Rectal smooth muscle tissue (tissue), 1 donor: ENCODE measurements at regions not wholly inside any gene's neighbourhood (a gene's known extent, or its start where the extent isn't known, plus 50 kb on each side); places are given as distances from the start of the nearest gene placed in this dataset.

Experiments
- H3K27ac ChIP-seq: one replicate; pipeline ENCODE4 v1.7.0; 2013; ENCODE audit warnings: low read depth, low read length, inconsistent platforms
- H3K27me3 ChIP-seq: one replicate; pipeline ENCODE4 v1.7.0; 2013; ENCODE audit warnings: low read length; ENCODE audit not compliant: control insufficient read depth, insufficient read depth
- H3K36me3 ChIP-seq: one replicate; pipeline ENCODE4 v1.7.0; 2013; ENCODE audit warnings: low read length; ENCODE audit not compliant: control insufficient read depth, insufficient read depth
- H3K4me1 ChIP-seq: one replicate; pipeline ENCODE4 v1.7.0; 2013; ENCODE audit warnings: low read length; ENCODE audit not compliant: control insufficient read depth, insufficient read depth
- H3K4me3 ChIP-seq: one replicate; pipeline ENCODE4 v1.7.0; 2013; ENCODE audit warnings: low read length
- H3K9ac ChIP-seq: one replicate; pipeline ENCODE4 v1.7.0; 2013; ENCODE audit warnings: low read length

DNA sequence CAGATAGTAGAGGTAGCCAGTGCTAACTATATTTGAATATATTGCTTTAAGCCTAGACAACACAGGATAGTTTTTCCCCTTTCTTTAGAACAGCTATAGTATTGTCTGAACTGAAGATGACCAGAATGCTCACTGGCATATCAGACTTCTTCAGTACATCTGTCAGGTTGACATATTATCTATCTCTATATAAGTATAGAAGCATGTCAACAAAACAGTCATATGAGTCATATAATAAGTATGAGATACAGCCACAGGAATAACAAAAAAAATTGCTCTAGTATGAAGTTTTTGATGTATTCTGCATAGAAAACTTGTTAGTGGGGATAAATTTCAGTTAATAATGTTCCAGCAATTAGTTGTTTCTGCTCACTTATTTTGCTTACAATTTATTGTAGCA is 767.7 kb downstream of the LRFN5 start:
- Histone ChIP-seq H3K4me3 (no peak overlapping the region), H3K36me3 (no peaks in the 10 kb centered on the region), H3K27ac (no peak overlapping the region), H3K9ac (no peak overlapping the region), H3K4me1 (no peaks in the 10 kb centered on the region), H3K27me3 (no peaks in the 10 kb centered on the region)

DNA sequence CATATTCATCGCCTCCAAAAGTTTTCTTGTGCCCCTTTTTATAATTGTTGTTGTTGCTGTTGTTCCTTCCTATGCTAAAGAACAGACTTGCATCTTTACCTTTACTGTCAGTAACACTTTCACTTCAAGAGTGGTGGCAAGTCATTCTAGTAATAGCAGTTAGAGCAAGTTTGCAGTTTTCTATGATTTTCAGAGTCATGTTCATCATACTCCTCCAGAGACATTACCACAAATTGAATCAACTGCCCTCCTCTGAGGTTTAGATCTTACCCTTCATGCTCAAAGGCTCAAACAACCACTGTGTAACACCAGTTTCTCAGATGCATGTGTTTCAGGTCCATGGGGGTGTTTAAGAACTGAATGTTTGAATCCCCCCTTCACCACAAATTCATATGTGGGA is 763.4 kb downstream of the LRFN5 start:
- no peaks in the 10 kb centered on the region for H3K4me1 ChIP-seq
- no peak overlapping the region for H3K9ac ChIP-seq
- no peak overlapping the region for H3K4me3 ChIP-seq
- H3K27ac ChIP-seq, result no peak overlapping the region
- H3K36me3 ChIP-seq, result no peaks in the 10 kb centered on the region
- H3K27me3 ChIP-seq, result no peaks in the 10 kb centered on the region

DNA sequence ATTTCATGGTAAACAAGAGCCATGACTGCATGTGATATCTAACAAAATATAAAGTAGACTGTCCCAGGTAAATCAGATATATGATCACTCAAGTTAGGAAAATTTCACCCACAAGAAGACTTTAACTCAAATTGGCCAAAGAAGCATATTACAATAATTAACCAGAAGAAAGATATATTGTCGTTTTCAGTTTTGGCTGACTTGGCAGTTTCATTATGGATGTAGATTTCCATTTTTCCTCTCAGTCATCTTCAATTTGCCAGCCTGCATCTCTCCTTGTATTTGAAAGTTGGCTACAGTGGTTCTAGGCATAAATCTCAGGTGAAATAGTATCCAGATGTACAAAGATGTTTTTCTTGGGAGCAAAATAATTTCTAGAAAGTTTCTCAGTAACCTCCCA is 761.6 kb downstream of the LRFN5 start:
- Histone ChIP-seq H3K27me3 (no peaks in the 10 kb centered on the region), H3K4me1 (no peaks in the 10 kb centered on the region), H3K36me3 (no peaks in the 10 kb centered on the region), H3K4me3 (no peak overlapping the region), H3K27ac (no peak overlapping the region), H3K9ac (no peak overlapping the region)

DNA sequence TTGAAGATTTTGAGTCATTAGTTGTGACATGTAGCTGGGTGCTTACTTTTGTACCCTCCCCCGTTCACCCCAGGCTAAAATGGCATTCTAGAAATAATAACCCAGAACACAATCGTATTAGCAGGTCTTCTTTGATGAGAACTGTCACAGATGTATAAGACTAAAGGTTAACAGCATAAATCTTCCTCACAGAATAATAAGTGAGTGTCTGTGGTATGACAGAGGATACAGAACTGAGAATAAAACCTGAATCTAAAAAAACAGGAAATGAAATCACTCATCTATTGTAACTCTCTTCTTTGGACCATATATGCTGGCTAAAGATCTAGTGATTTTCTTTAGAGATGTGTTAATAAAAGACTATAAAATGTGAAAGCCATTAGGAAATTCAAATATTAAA is 746.6 kb downstream of the LRFN5 start:
- Histone ChIP-seq H3K4me3 (no peak overlapping the region), H3K27ac (no peak overlapping the region), H3K36me3 (no peaks in the 10 kb centered on the region), H3K27me3 (no peaks in the 10 kb centered on the region), H3K4me1 (no peaks in the 10 kb centered on the region), H3K9ac (no peak overlapping the region)

DNA sequence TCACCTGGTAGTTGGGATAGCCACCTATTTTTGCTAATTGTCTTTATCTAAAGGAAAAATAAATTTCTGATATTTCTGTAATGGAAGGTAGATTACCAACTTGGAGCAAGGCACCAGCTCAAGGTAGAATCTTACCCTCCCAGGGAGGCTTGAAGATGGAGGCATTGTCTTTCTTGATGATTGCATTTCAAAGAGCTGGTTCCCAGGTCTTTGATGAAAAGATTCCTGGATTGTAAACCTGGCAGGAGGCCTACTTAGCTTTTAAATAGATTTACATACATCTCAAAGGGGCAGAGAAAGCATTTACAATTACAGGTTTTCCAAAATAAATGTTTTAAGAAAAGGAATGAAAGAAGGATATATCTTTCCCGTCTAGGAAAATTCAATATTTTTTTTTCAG is 729.2 kb downstream of the LRFN5 start:
- Histone ChIP-seq H3K4me3 (no peak overlapping the region), H3K9ac (no peak overlapping the region), H3K27me3 (no peaks in the 10 kb centered on the region), H3K4me1 (no peaks in the 10 kb centered on the region), H3K27ac (no peak overlapping the region), H3K36me3 (no peaks in the 10 kb centered on the region)

DNA sequence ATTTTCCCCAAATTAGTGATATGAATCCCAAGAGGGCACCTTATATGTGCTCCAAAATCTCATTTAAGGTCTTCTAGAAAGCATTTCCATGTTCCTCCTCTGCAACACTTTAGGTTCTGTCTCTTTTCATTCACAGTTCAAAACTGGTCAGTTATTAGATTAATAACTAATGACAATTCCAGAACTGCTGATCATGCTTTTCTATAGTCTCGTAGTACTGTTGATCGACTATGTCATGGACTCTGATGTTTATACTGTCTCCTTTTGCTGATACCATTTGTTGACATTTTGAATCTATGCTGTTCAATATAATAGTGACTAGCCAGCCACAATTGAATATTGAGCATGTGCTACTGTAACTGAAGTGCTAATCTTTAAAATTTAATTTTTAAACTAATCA is 728.3 kb downstream of the LRFN5 start:
- Histone ChIP-seq H3K9ac (no peak overlapping the region), H3K4me3 (no peak overlapping the region), H3K4me1 (no peaks in the 10 kb centered on the region), H3K36me3 (no peaks in the 10 kb centered on the region), H3K27ac (no peak overlapping the region), H3K27me3 (no peaks in the 10 kb centered on the region)

DNA sequence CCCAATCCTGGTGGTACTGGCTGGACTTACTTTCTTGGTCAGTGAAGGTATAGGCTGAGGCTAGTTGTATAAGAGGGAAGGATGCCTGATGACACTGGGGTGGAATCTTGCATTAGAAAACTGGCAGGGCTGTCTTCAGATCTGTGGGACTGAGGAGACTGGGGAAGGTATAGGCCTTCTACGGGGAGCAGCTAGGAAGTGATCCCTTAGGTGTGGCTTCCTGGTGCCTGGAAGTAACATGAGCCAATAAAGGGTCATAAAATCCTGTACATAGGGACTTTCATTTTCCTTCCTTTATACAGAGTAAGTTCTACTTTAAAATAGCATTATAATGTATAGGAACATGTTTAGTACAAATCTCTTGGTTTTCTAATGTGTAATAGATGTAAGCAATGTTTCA is 716.8 kb downstream of the LRFN5 start:
- Histone ChIP-seq H3K27me3 (no peaks in the 10 kb centered on the region), H3K9ac (no peak overlapping the region), H3K27ac (no peak overlapping the region), H3K4me1 (no peaks in the 10 kb centered on the region), H3K4me3 (no peak overlapping the region), H3K36me3 (no peaks in the 10 kb centered on the region)

DNA sequence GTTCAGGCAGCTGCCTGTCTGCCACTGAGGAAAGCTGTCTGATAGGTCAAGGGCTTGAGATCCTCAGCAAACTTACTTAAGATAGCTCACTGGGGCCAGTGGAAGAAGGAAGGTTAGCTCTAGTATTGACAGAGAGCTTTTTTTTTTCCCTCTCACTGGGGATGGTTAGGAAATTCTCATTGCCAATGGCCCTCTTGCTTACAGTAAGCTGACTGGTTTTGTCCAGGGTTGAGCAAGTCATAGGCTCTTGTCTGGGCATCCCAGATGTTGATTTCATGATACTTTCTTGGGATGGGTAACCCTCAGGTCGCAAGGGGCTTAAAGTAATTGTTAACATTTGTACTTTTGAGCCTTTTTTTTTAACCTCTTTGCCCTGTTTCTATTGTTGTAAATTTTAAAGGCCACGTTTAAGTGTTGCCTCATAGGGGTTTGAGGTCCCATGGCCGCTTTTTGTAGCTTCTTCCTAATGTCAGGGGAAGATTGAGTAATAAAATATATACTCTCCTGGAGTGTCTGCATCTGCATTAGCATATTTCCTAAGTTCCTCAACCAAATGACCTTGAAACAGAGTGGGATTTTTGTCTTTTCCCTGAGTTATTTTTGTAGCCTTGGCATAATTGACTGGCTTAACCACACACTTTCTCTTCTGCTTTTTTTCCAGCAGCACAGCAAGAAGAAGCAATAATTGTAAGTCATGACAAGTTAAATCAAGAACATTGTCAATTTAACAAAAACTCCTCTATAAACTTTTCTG is 716.0 kb downstream of the LRFN5 start:
- H3K27me3 ChIP-seq, result no peaks in the 10 kb centered on the region
- no peaks in the 10 kb centered on the region for H3K36me3 ChIP-seq

DNA sequence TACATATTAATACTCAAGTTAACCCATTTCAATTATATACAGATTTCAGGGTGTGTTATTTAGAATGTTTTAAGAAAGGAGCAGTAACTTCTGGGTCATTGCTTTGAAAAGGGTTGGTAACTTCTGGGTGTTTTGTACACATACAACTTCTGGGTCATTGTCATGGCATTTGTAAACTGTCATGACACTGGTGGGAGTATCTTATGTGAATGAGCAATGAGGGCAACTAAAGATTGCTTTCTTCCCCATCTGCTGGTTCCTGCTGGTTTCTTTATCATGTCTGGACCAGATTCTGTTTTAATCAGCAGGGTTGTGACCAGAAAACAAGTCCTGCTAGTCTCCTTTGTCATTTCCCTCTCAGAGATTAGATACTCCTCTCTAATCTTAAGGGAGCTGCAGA is 713.3 kb downstream of the LRFN5 start:
- Histone ChIP-seq H3K4me3 (no peak overlapping the region), H3K36me3 (no peaks in the 10 kb centered on the region), H3K27ac (no peak overlapping the region), H3K4me1 (no peaks in the 10 kb centered on the region), H3K27me3 (no peaks in the 10 kb centered on the region), H3K9ac (no peak overlapping the region)

More for the DNA sequence above, 716.0 kb downstream of the LRFN5 start:
- Histone ChIP-seq H3K4me3 (no peak overlapping the region), H3K27ac (no peak overlapping the region), H3K4me1 (no peaks in the 10 kb centered on the region), H3K9ac (no peak overlapping the region)

DNA sequence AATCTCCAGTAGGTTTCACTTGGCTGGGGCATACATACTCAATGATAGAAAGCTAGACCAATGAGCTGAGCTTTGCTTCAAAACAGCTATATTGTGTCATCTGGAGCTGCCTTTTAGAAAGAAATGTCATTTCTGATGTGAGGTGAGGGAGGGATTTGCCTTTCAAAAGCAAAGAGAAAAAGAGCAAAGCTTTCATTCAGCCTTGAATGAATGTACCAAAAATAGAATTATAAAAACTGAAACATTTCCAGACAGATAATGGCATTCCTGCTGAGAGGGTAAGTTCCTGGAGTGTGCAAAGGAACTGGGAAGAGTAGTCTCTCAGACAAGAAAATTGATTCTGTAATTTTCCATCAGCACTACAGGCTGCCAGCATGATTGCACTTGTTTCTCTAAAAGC is 710.0 kb downstream of the LRFN5 start:
- Histone ChIP-seq H3K27ac (no peak overlapping the region), H3K4me1 (no peaks in the 10 kb centered on the region), H3K9ac (no peak overlapping the region), H3K36me3 (no peaks in the 10 kb centered on the region), H3K4me3 (no peak overlapping the region), H3K27me3 (no peaks in the 10 kb centered on the region)

DNA sequence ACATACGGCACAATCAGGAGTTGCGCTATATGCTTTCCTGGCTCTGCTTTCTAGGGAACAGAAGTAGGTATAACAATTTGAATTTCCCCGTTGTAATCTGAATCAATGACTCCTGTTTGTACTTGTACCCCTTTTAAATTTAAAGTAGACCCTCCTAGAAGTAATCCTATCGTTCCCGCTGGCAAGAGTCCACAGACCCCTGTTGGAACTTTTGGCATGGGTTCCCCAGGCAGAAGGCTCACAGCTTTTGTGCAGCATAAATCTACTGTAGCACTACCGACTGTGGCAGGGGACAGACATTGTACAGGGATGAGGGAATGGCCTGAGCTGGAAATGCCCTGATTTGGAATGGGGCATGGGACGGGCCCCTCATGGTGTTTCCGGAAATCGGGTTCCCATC is 705.2 kb downstream of the LRFN5 start:
- H3K27ac ChIP-seq, result no peak overlapping the region
- H3K4me3 ChIP-seq, result no peak overlapping the region

DNA sequence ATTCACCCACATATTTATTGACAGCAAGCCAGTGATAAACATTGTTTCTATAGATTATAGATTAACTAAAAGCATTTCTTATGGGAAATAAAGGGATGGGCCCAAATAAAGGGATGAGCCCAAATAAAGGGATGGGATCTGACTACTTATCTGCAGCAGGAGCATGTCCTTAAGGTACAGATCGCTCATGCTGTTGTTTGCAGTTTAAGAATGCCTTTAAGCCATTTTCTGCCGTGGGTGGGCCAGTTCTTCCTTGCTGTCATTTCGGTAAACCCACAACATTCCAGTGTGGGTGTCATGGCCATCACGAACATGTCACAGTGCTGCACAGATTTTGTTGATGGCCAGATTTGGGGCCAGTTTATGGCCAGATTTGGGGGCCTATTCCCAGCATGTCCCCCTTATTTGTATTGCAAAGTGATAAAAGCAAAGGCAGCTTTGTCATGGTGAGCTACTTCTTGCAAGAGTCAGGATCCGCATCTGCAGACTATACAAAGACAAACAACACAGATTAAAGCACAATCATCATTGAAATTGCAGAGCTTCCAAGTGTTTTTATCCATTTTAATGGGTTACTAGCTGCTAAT is 700.7 kb downstream of the LRFN5 start:
- Histone ChIP-seq H3K36me3 (no peaks in the 10 kb centered on the region), H3K27ac (no peak overlapping the region), H3K4me1 (no peaks in the 10 kb centered on the region), H3K9ac (no peak overlapping the region), H3K27me3 (no peaks in the 10 kb centered on the region), H3K4me3 (no peak overlapping the region)

More for the DNA sequence above, 705.2 kb downstream of the LRFN5 start:
- Histone ChIP-seq H3K9ac (no peak overlapping the region), H3K4me1 (no peaks in the 10 kb centered on the region), H3K36me3 (no peaks in the 10 kb centered on the region), H3K27me3 (no peaks in the 10 kb centered on the region)

DNA sequence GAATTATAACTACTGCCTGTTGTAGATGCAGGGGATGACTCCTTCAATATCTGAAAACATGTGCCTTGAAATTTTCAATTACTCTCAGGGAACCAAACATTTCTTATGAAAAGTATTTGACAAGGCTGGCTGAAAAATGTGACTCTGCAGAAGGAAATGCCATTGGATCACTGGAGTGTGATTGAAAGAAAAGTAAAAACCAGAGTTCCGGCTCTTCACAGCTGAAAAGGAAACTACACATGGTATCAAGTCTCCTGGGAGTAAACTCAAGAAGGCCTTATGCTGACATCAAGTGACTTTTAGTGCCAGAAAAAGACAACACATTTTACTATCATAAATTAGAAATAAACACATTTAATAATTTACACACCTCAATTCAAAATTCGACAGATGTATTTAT is 693.0 kb downstream of the LRFN5 start:
- Histone ChIP-seq H3K4me1 (no peaks in the 10 kb centered on the region), H3K36me3 (no peaks in the 10 kb centered on the region), H3K27me3 (no peaks in the 10 kb centered on the region), H3K4me3 (no peak overlapping the region), H3K9ac (no peak overlapping the region), H3K27ac (no peak overlapping the region)
